ENCODE measurements at regions not wholly inside any gene's neighbourhood (a gene's known extent, or its start where the extent isn't known, plus 50 kb on each side); places are given as distances from the start of the nearest gene placed in this dataset.

DNA sequence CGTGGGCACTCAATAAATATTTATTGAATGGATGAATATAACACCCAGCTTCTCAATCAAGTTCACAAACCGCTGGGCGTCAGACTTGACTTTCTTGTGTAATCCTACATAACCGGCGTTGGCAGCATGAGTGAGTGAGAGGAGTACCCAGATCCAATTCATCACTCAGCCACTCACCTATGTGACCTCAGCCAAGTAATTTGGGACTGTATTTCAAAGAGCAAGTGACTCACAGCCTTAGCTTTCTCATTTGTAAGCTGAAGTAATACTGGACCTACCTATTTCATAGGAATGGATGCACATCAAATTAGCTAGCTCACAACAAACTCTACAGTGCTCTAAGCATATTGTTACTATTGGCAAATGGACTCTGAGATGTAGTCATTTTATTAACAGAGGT, 53.8 kb upstream of the FAM204A start:
- H3K27ac Mint-ChIP-seq, result no peak overlapping the region
- POLR2A ChIA-PET, result no interaction called here
- DNase-seq (ENCODE audit: low spot score) (no peak), ATAC-seq (no peak)
- TF ChIP-seq, protein P1, sequence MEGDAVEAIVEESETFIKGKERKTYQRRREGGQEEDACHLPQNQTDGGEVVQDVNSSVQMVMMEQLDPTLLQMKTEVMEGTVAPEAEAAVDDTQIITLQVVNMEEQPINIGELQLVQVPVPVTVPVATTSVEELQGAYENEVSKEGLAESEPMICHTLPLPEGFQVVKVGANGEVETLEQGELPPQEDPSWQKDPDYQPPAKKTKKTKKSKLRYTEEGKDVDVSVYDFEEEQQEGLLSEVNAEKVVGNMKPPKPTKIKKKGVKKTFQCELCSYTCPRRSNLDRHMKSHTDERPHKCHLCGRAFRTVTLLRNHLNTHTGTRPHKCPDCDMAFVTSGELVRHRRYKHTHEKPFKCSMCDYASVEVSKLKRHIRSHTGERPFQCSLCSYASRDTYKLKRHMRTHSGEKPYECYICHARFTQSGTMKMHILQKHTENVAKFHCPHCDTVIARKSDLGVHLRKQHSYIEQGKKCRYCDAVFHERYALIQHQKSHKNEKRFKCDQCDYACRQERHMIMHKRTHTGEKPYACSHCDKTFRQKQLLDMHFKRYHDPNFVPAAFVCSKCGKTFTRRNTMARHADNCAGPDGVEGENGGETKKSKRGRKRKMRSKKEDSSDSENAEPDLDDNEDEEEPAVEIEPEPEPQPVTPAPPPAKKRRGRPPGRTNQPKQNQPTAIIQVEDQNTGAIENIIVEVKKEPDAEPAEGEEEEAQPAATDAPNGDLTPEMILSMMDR (IDR thresholded peaks at IDR 0.05), result no peak
- TF ChIP-seq SP1 (CRISPR knock-in tag; conservative IDR thresholded peaks at IDR 0.05) (no peak), ELF4 (CRISPR knock-in tag; IDR thresholded peaks at IDR 0.05; ENCODE audit: low read depth) (no peak), MXD4 (CRISPR knock-in tag; IDR thresholded peaks at IDR 0.05; ENCODE audit: borderline replicate concordance) (no peak), NR2C2 (CRISPR knock-in tag; IDR thresholded peaks at IDR 0.05) (no peak), KAT7 (CRISPR knock-in tag; IDR thresholded peaks at IDR 0.05; ENCODE audit: borderline replicate concordance) (no peak), ZNF671 (CRISPR knock-in tag; IDR thresholded peaks at IDR 0.05) (no peak)
- TF ChIP-seq, protein P2, sequence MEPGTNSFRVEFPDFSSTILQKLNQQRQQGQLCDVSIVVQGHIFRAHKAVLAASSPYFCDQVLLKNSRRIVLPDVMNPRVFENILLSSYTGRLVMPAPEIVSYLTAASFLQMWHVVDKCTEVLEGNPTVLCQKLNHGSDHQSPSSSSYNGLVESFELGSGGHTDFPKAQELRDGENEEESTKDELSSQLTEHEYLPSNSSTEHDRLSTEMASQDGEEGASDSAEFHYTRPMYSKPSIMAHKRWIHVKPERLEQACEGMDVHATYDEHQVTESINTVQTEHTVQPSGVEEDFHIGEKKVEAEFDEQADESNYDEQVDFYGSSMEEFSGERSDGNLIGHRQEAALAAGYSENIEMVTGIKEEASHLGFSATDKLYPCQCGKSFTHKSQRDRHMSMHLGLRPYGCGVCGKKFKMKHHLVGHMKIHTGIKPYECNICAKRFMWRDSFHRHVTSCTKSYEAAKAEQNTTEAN (CRISPR knock-in tag; IDR thresholded peaks at IDR 0.05), result no peak
- TF ChIP-seq, protein P3, sequence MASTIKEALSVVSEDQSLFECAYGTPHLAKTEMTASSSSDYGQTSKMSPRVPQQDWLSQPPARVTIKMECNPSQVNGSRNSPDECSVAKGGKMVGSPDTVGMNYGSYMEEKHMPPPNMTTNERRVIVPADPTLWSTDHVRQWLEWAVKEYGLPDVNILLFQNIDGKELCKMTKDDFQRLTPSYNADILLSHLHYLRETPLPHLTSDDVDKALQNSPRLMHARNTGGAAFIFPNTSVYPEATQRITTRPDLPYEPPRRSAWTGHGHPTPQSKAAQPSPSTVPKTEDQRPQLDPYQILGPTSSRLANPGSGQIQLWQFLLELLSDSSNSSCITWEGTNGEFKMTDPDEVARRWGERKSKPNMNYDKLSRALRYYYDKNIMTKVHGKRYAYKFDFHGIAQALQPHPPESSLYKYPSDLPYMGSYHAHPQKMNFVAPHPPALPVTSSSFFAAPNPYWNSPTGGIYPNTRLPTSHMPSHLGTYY (CRISPR knock-in tag; IDR thresholded peaks at IDR 0.05), result no peak
- TF ChIP-seq, protein P4, sequence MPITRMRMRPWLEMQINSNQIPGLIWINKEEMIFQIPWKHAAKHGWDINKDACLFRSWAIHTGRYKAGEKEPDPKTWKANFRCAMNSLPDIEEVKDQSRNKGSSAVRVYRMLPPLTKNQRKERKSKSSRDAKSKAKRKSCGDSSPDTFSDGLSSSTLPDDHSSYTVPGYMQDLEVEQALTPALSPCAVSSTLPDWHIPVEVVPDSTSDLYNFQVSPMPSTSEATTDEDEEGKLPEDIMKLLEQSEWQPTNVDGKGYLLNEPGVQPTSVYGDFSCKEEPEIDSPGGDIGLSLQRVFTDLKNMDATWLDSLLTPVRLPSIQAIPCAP (CRISPR knock-in tag; IDR thresholded peaks at IDR 0.05), result no peak
- TF ChIP-seq, protein P5, sequence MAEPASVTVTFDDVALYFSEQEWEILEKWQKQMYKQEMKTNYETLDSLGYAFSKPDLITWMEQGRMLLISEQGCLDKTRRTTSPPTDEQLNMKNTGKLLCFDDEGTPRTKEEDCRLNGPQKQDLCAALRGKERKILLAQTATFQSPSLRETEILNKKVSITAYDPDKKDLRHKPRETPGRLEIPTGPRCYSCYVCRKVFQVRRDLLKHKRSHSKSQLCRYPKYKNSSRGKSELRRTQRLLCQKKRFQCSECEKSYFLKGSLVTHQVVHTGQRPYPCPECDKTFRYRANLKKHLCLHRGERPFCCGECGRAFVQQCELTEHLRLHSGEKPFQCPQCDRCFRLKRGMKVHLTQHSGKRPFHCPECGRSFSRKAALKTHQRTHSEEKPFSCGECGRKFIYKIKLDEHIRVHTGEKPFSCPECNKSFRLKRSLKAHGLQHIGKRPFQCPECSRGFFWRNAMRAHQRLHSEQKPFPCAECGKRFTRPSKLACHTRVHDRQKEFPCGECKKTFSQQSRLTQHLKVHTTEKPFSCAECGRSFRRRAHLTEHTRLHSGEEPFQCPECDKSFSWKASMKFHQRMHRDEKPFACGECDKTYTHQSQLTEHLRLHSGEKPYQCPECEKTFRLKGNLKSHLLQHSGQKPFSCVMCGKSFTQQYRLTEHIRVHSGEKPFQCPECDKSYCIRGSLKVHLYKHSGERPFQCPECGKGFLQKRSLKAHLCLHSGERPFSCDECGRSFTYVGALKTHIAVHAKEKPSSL (CRISPR knock-in tag; conservative IDR thresholded peaks at IDR 0.05), result no peak
- H3K4me1 Mint-ChIP-seq, result peaks cover 15% of the 10 kb centered on the region
- peaks cover 5% of the 10 kb centered on the region for H3K9me3 Mint-ChIP-seq
- H3K4me3 Mint-ChIP-seq, result no peak overlapping the region
- no peaks in the 10 kb centered on the region for H3K27me3 Mint-ChIP-seq (ENCODE audit: low read depth)
- CTCF ChIA-PET, result interaction anchor here (0.9 kb wide), 1 partner anchor 63 kb away, joined by 3 read pairs; no protein-coding TSS in a partner anchor
- H3K36me3 Mint-ChIP-seq, result no peaks in the 10 kb centered on the region

DNA sequence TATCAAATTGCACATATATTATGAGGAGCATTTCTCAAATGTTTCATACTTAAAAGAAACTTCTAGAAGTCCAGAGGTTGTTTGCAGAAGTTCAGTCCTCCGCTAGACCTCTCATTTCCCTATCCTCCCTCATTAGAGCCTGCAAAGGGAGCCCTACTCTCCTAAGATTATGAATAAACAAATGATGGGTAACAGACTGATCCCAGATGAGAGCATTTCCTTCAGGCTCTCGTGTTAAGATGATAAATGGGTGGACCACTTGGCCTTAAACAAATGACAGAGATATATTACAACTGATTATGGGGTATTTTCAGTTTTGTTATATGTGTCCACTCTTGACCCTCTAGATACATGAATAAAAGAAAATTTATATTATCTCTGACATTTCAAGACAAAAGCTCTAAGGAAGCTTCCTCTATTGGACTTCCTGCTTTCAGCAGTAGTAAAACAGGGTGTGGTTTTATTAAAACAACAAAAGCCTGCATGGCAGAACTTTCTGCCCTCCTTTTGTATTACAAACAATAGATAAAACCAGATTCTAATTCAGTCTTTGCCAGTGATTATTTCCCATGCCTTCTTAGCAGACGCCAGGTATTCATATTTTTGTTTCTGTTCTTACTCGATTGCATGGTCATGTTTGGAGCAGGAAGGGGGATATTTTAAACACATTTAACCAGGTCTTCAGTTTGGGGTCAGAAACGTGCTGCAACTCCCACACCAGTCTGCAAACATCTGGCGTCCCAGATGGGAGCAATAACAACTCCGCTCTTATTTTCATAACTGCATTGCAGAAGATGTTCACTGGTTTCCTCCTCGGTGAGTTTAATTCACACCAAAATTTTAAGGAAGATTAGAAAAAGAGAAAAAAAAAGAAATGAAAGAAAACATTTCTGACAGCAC, 52.4 kb upstream of the FAM204A start:
- peaks cover 15% of the 10 kb centered on the region for H3K4me1 Mint-ChIP-seq
- H3K27me3 Mint-ChIP-seq (ENCODE audit: low read depth), result peaks cover 3% of the 10 kb centered on the region; the same call in 1 of the 2 replicates
- ATAC-seq (no peak), DNase-seq (ENCODE audit: low spot score) (no peak)
- no peaks in the 10 kb centered on the region for H3K36me3 Mint-ChIP-seq
- CTCF ChIA-PET, result no interaction called here
- peaks cover 15% of the 10 kb centered on the region for H3K9me3 Mint-ChIP-seq
- POLR2A ChIA-PET, result no interaction called here
- no peak overlapping the region for H3K4me3 Mint-ChIP-seq
- no peak overlapping the region for H3K27ac Mint-ChIP-seq
- TF ChIP-seq, protein P6, sequence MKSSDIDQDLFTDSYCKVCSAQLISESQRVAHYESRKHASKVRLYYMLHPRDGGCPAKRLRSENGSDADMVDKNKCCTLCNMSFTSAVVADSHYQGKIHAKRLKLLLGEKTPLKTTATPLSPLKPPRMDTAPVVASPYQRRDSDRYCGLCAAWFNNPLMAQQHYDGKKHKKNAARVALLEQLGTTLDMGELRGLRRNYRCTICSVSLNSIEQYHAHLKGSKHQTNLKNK (CRISPR knock-in tag; IDR thresholded peaks at IDR 0.05), result no peak
- TF ChIP-seq CREB1 (CRISPR knock-in tag; IDR thresholded peaks at IDR 0.05) (no peak), HMGA2 (CRISPR knock-in tag; IDR thresholded peaks at IDR 0.05) (no peak), NR3C1 (CRISPR knock-in tag; conservative IDR thresholded peaks at IDR 0.05; ENCODE audit: low read depth) (no peak), ZNF317 (CRISPR knock-in tag; IDR thresholded peaks at IDR 0.05; ENCODE audit: borderline replicate concordance, low read depth) (no peak), PRRX2 (CRISPR knock-in tag; IDR thresholded peaks at IDR 0.05) (no peak)
- TF ChIP-seq, protein P7, sequence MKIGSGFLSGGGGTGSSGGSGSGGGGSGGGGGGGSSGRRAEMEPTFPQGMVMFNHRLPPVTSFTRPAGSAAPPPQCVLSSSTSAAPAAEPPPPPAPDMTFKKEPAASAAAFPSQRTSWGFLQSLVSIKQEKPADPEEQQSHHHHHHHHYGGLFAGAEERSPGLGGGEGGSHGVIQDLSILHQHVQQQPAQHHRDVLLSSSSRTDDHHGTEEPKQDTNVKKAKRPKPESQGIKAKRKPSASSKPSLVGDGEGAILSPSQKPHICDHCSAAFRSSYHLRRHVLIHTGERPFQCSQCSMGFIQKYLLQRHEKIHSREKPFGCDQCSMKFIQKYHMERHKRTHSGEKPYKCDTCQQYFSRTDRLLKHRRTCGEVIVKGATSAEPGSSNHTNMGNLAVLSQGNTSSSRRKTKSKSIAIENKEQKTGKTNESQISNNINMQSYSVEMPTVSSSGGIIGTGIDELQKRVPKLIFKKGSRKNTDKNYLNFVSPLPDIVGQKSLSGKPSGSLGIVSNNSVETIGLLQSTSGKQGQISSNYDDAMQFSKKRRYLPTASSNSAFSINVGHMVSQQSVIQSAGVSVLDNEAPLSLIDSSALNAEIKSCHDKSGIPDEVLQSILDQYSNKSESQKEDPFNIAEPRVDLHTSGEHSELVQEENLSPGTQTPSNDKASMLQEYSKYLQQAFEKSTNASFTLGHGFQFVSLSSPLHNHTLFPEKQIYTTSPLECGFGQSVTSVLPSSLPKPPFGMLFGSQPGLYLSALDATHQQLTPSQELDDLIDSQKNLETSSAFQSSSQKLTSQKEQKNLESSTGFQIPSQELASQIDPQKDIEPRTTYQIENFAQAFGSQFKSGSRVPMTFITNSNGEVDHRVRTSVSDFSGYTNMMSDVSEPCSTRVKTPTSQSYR (CRISPR knock-in tag; IDR thresholded peaks at IDR 0.05), result no peak
- TF ChIP-seq, protein P8, sequence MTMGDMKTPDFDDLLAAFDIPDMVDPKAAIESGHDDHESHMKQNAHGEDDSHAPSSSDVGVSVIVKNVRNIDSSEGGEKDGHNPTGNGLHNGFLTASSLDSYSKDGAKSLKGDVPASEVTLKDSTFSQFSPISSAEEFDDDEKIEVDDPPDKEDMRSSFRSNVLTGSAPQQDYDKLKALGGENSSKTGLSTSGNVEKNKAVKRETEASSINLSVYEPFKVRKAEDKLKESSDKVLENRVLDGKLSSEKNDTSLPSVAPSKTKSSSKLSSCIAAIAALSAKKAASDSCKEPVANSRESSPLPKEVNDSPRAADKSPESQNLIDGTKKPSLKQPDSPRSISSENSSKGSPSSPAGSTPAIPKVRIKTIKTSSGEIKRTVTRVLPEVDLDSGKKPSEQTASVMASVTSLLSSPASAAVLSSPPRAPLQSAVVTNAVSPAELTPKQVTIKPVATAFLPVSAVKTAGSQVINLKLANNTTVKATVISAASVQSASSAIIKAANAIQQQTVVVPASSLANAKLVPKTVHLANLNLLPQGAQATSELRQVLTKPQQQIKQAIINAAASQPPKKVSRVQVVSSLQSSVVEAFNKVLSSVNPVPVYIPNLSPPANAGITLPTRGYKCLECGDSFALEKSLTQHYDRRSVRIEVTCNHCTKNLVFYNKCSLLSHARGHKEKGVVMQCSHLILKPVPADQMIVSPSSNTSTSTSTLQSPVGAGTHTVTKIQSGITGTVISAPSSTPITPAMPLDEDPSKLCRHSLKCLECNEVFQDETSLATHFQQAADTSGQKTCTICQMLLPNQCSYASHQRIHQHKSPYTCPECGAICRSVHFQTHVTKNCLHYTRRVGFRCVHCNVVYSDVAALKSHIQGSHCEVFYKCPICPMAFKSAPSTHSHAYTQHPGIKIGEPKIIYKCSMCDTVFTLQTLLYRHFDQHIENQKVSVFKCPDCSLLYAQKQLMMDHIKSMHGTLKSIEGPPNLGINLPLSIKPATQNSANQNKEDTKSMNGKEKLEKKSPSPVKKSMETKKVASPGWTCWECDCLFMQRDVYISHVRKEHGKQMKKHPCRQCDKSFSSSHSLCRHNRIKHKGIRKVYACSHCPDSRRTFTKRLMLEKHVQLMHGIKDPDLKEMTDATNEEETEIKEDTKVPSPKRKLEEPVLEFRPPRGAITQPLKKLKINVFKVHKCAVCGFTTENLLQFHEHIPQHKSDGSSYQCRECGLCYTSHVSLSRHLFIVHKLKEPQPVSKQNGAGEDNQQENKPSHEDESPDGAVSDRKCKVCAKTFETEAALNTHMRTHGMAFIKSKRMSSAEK (CRISPR knock-in tag; IDR thresholded peaks at IDR 0.05; ENCODE audit: borderline replicate concordance), result no peak
